ENCODE measurements at regions not wholly inside any gene's neighbourhood (a gene's known extent, or its start where the extent isn't known, plus 50 kb on each side); places are given as distances from the start of the nearest gene placed in this dataset.

- no peak for TF ChIP-seq CTCF (IDR thresholded peaks at IDR 0.05)
Measured at GRCh38 chr1:82697965-82698364, 897.2 kb downstream of the ADGRL2 start.

- TF ChIP-seq CTCF (IDR thresholded peaks at IDR 0.05), result no peak
Measured at GRCh38 chr1:82695443-82695842, 894.7 kb downstream of the ADGRL2 start.

GRCh38 chr1:82690411-82690810 lies 889.7 kb downstream of the ADGRL2 start:
- no peak for TF ChIP-seq CTCF (IDR thresholded peaks at IDR 0.05)

GRCh38 chr1:82689217-82689616 lies 888.5 kb downstream of the ADGRL2 start:
- no peak for TF ChIP-seq CTCF (IDR thresholded peaks at IDR 0.05)

- no peak for TF ChIP-seq CTCF (IDR thresholded peaks at IDR 0.05)
Measured at GRCh38 chr1:82686774-82687173, 886.0 kb downstream of the ADGRL2 start.

- TF ChIP-seq CTCF (IDR thresholded peaks at IDR 0.05), result no peak
Measured at GRCh38 chr1:82646888-82647287, 846.2 kb downstream of the ADGRL2 start.

GRCh38 chr1:82646336-82646735 lies 845.6 kb downstream of the ADGRL2 start:
- TF ChIP-seq CTCF (IDR thresholded peaks at IDR 0.05), result no peak

- no peak for TF ChIP-seq CTCF (IDR thresholded peaks at IDR 0.05)
Measured at GRCh38 chr1:82644186-82644915, 843.6 kb downstream of the ADGRL2 start.
